CD14-positive monocyte (primary cell): ENCODE measurements at regions not wholly inside any gene's neighbourhood (a gene's known extent, or its start where the extent isn't known, plus 50 kb on each side); places are given as distances from the start of the nearest gene placed in this dataset.

ENCODE experiments used
- DNase-seq, 3 donors: peaks; one replicate each; pipeline ENCODE4 v3.0.0-alpha.2; 2011 to 2022
- H2AFZ ChIP-seq: 2 replicates; pipeline ENCODE4 v1.6.0; 2012; ENCODE audit warnings: mild to moderate bottlenecking, low read depth, low read length, inconsistent platforms; ENCODE audit not compliant: insufficient read depth, poor library complexity, severe bottlenecking
- H3K27ac ChIP-seq, 2 donors: 1 replicate in 1 of 2; 2 replicates in 1 of 2; pipeline ENCODE4 v1.5.1; 2012 to 2013; ENCODE audit warnings: low read length in 2 of 2, control low read depth in 1 of 2, inconsistent platforms in 1 of 2, low read depth in 1 of 2, mild to moderate bottlenecking in 1 of 2
- H3K27me3 ChIP-seq, 2 donors: one replicate each; pipeline versions ENCODE4 v1.6.0 to v1.6.1; 2011 to 2013; ENCODE audit warnings: low read length in 2 of 2; ENCODE audit not compliant: control insufficient read depth in 2 of 2, insufficient read depth in 2 of 2
- H3K36me3 ChIP-seq, 2 donors: replicated peaks in 1 of 2; 1 replicate in 1 of 2; 2 replicates in 1 of 2; pipeline versions ENCODE4 v1.5.1 to v1.6.1; 2012 to 2013; ENCODE audit warnings: low read length in 2 of 2, control low read depth in 1 of 2, inconsistent platforms in 1 of 2, mild to moderate bottlenecking in 1 of 2; ENCODE audit not compliant: insufficient read depth in 2 of 2, control insufficient read depth in 1 of 2
- H3K4me1 ChIP-seq, 2 donors: 1 replicate in 1 of 2; 2 replicates in 1 of 2; pipeline versions ENCODE4 v1.5.1 to v1.6.1; 2012 to 2013; ENCODE audit warnings: low read length in 2 of 2, control low read depth in 1 of 2, inconsistent platforms in 1 of 2, mild to moderate bottlenecking in 1 of 2, moderate library complexity in 1 of 2; ENCODE audit not compliant: insufficient read depth in 2 of 2, control insufficient read depth in 1 of 2
- H3K4me2 ChIP-seq: replicated peaks from 2 replicates; pipeline ENCODE3; 2012; ENCODE audit warnings: low read length, moderate library complexity, mild to moderate bottlenecking; ENCODE audit not compliant: poor library complexity, severe bottlenecking; ENCODE audit errors: extremely low read depth
- H3K4me3 ChIP-seq, 3 experiments: fragments of 200-600 bp in 1 of 3; sonication (generic) in 1 of 3; replicated peaks in 1 of 3; 1 replicate in 2 of 3; 2 replicates in 1 of 3; pipeline ENCODE4 v1.5.1; 2011 to 2013; ENCODE audit warnings: low read length in 3 of 3, mild to moderate bottlenecking in 3 of 3, control low read depth in 2 of 3, low read depth in 2 of 3, inconsistent platforms in 1 of 3, moderate library complexity in 1 of 3
- H3K79me2 ChIP-seq: 2 replicates; pipeline ENCODE4 v1.6.0; 2012; ENCODE audit warnings: mild to moderate bottlenecking, control low read depth, inconsistent platforms, low read length, moderate library complexity; ENCODE audit not compliant: insufficient read depth
- H3K9ac ChIP-seq: 2 replicates; pipeline ENCODE4 v1.6.0; 2017; ENCODE audit warnings: low read length, mild to moderate bottlenecking; ENCODE audit not compliant: insufficient read depth, poor library complexity, severe bottlenecking
- H3K9me3 ChIP-seq, 2 donors: replicated peaks in 1 of 2; 1 replicate in 1 of 2; 2 replicates in 1 of 2; pipeline versions ENCODE4 v1.5.1 to v1.6.1; 2012 to 2013; ENCODE audit warnings: low read length in 2 of 2, control low read depth in 1 of 2; ENCODE audit not compliant: control insufficient read depth in 1 of 2, insufficient read depth in 1 of 2
- H4K20me1 ChIP-seq: 2 replicates; pipeline ENCODE4 v1.6.0; 2012; ENCODE audit warnings: mild to moderate bottlenecking, low read length, control low read depth, moderate library complexity; ENCODE audit not compliant: insufficient read depth
- H3K27ac Mint-ChIP-seq, 7 donors: one replicate each; pipeline ENCODE4 v1.8.0; 2020; ENCODE audit warnings: mild to moderate bottlenecking in 7 of 7, mixed read lengths in 7 of 7, moderate library complexity in 6 of 7, inconsistent platforms in 2 of 7
- H3K27me3 Mint-ChIP-seq, 3 donors: one replicate each; pipeline ENCODE4 v1.8.0; 2021 to 2022; ENCODE audit warnings: low read depth in 3 of 3, mild to moderate bottlenecking in 3 of 3, mixed read lengths in 3 of 3, moderate library complexity in 3 of 3, inconsistent platforms in 1 of 3
- H3K36me3 Mint-ChIP-seq, 2 donors: one replicate each; pipeline ENCODE4 v1.8.0; 2020; ENCODE audit warnings: mixed read lengths in 2 of 2, inconsistent platforms in 1 of 2, mild to moderate bottlenecking in 1 of 2
- H3K4me1 Mint-ChIP-seq: one replicate; pipeline ENCODE4 v1.8.0; 2020; ENCODE audit warnings: mild to moderate bottlenecking, mixed read lengths
- H3K4me3 Mint-ChIP-seq, 2 donors: one replicate each; pipeline ENCODE4 v1.8.0; 2020; ENCODE audit warnings: mild to moderate bottlenecking in 2 of 2, mixed read lengths in 2 of 2, moderate library complexity in 1 of 2
- H3K9me3 Mint-ChIP-seq, 7 donors: one replicate each; pipeline ENCODE4 v1.8.0; 2020 to 2022; ENCODE audit warnings: mixed read lengths in 7 of 7, mild to moderate bottlenecking in 6 of 7, moderate library complexity in 6 of 7, inconsistent platforms in 2 of 7
- WGBS: methylation state at CpG from one replicate; pipeline ENCODE4 v1.1.5; 2013; ENCODE audit warnings: missing lambda C conversion rate; ENCODE audit not compliant: insufficient coverage; 5-methylcytosine and 5-hydroxymethylcytosine counted together
- intact Hi-C, 2 donors: fragments of 100-400 bp; cut with micrococcal nuclease; formaldehyde crosslinking; loops; one replicate each; pipeline versions ENCODE4 v1.15.0 to v1.15.1; 2023
- TF ChIP-seq, protein P1 (sequence below): fragments of 200-600 bp; IDR thresholded peaks from one replicate; pipeline ENCODE4 v1.8.0; 2022; ENCODE audit warnings: antibody characterized with exemption, mild to moderate bottlenecking

DNA sequence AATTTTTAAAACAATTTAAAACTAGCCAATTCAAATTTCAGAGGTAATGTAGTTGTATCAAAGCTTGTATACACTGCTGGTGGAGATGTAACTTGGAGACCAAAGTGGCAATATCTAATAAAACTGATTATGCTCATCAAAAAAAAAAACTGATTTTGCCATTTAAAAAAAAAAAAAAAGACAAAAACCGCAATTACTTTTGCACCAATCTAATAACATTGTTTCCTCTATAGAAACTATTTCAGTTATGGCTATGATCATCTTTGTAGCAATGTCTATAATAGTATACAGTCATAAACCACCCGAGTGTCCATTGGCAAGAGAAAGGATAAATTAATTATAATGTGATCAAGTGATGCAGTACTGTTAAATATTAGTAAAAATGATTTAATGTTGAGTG, 149.3 kb upstream of the SEMA6D start:
- H4K20me1 ChIP-seq: no peaks in the 10 kb centered on the region
- intact Hi-C loops: no loop called here
- H3K4me1 Mint-ChIP-seq: no peaks in the 10 kb centered on the region
- H3K36me3 ChIP-seq: no peaks in the 10 kb centered on the region
- no peaks in the 10 kb centered on the region for H3K9me3 ChIP-seq
- H3K4me3 Mint-ChIP-seq: no peak overlapping the region
- H3K36me3 Mint-ChIP-seq: no peaks in the 10 kb centered on the region
- no CpG with 5 or more reads among the region's 2 CpGs for WGBS
- TF ChIP-seq, protein P1, sequence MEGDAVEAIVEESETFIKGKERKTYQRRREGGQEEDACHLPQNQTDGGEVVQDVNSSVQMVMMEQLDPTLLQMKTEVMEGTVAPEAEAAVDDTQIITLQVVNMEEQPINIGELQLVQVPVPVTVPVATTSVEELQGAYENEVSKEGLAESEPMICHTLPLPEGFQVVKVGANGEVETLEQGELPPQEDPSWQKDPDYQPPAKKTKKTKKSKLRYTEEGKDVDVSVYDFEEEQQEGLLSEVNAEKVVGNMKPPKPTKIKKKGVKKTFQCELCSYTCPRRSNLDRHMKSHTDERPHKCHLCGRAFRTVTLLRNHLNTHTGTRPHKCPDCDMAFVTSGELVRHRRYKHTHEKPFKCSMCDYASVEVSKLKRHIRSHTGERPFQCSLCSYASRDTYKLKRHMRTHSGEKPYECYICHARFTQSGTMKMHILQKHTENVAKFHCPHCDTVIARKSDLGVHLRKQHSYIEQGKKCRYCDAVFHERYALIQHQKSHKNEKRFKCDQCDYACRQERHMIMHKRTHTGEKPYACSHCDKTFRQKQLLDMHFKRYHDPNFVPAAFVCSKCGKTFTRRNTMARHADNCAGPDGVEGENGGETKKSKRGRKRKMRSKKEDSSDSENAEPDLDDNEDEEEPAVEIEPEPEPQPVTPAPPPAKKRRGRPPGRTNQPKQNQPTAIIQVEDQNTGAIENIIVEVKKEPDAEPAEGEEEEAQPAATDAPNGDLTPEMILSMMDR: no peak
- H3K27ac ChIP-seq: no peak overlapping the region
- peaks cover 0 to 3% of the 10 kb centered on the region in 2 donors for H3K27me3 ChIP-seq
- no peak for DNase-seq
- H2AFZ ChIP-seq: no peak overlapping the region
- H3K79me2 ChIP-seq: no peaks in the 10 kb centered on the region
- no peak overlapping the region for H3K9ac ChIP-seq
- no peak overlapping the region for H3K4me3 ChIP-seq
- H3K27ac Mint-ChIP-seq: no peak overlapping the region
- H3K27me3 Mint-ChIP-seq: peaks cover 0 to 4% (median 2%) of the 10 kb centered on the region in 3 donors
- peaks cover 0 to 9% (median 2%) of the 10 kb centered on the region in 7 donors for H3K9me3 Mint-ChIP-seq
- no peaks in the 10 kb centered on the region for H3K4me1 ChIP-seq
- no peak overlapping the region for H3K4me2 ChIP-seq

DNA sequence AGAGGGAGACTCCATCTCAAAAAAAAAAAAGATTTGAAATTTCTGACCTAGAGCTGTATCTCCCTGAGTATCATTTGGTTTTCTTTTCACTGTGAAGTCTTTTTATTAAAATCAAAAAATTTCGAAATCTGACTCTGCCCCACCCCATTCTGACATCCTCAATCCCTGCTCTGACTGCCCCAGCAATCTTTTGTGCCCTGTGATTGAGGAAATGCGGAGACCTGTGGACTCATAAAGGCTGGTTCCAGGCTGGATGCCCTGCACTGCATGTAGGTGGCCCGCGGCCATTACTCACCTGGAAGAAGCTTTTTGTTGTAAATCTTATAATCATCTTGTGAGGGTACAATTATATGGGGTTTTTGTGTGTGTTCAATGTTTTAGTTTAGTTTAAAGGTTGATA, 147.3 kb upstream of the SEMA6D start:
- 100% methylated on average over 1 of the region's 4 CpGs for WGBS

More for the DNA sequence above, 147.3 kb upstream of the SEMA6D start:
- Histone ChIP-seq H3K36me3 (no peaks in the 10 kb centered on the region), H3K27me3 (no peaks in the 10 kb centered on the region), H3K4me3 (no peak overlapping the region), H2AFZ (no peak overlapping the region), H3K9ac (no peak overlapping the region), H3K4me2 (no peak overlapping the region), H4K20me1 (no peaks in the 10 kb centered on the region), H3K79me2 (no peaks in the 10 kb centered on the region), H3K9me3 (no peaks in the 10 kb centered on the region), H3K27ac (no peak overlapping the region), H3K4me1 (no peaks in the 10 kb centered on the region)
- Mint-ChIP-seq H3K27ac (no peak overlapping the region), H3K27me3 (peaks cover 2 to 4% (median 2%) of the 10 kb centered on the region in 3 donors), H3K4me1 (no peaks in the 10 kb centered on the region), H3K36me3 (no peaks in the 10 kb centered on the region), H3K9me3 (peaks cover 0 to 7% (median 0%) of the 10 kb centered on the region in 7 donors), H3K4me3 (no peak overlapping the region)
- DNase-seq: no peak
- intact Hi-C loops: no loop called here
- TF ChIP-seq, protein P1: no peak
